Caco-2 (cell line): ENCODE measurements at regions not wholly inside any gene's neighbourhood (a gene's known extent, or its start where the extent isn't known, plus 50 kb on each side); places are given as distances from the start of the nearest gene placed in this dataset.
A peak's percentile ranks its signal among the peaks of the same experiment; 100 is the strongest.

Experiments used
- BruUV-seq: library from RNA; stranded (reverse); fragments of 400-500 nt; replicated peaks from 2 replicates; lab custom pipeline; 2021; lab: Mats Ljungman, UMichigan
- CTCF ChIA-PET: fragments of 300-600 bp; sonication (Branson Sonifier 250); formaldehyde crosslinking; loops from one replicate; lab custom pipeline; 2022; ENCODE audit warnings: antibody characterized with exemption; lab: Charles Lee
- POLR2A ChIA-PET: fragments of 300-600 bp; sonication (Branson Sonifier 250); formaldehyde crosslinking; loops from one replicate; lab custom pipeline; 2022; ENCODE audit warnings: antibody characterized with exemption; lab: Charles Lee
- DNase-seq, 2 experiments: peaks; one replicate each; pipeline versions ENCODE4 v3.0.0 to v3.0.0-alpha.2; 2020 to 2022
- H3K27me3 ChIP-seq: replicated peaks from 2 replicates; pipeline ENCODE4 v1.6.0; 2011; ENCODE audit warnings: low read length; ENCODE audit not compliant: control insufficient read depth, insufficient read depth
- H3K36me3 ChIP-seq: 2 replicates; pipeline ENCODE4 v1.5.1; 2011; ENCODE audit warnings: low read length; ENCODE audit not compliant: control insufficient read depth, insufficient read depth
- H3K4me1 ChIP-seq: fragments of 250-450 bp; sonication (Bioruptor Pico); 2 replicates; pipeline ENCODE4 v1.5.1; 2020; ENCODE audit warnings: mild to moderate bottlenecking
- H3K4me3 ChIP-seq: 2 replicates; pipeline ENCODE4 v1.5.1; 2011; ENCODE audit warnings: low read depth, mild to moderate bottlenecking, control low read depth, low read length
- H3K9me3 ChIP-seq: fragments of 250-450 bp; sonication (Bioruptor Pico); 2 replicates; pipeline ENCODE4 v1.5.1; 2020; ENCODE audit warnings: mild to moderate bottlenecking, moderate library complexity
- H3K27ac Mint-ChIP-seq: one replicate; pipeline ENCODE4 v1.8.0; 2022; ENCODE audit warnings: mixed read lengths; ENCODE audit not compliant: unreplicated experiment
- H3K27me3 Mint-ChIP-seq: one replicate; pipeline ENCODE4 v1.8.0; 2022; ENCODE audit warnings: mixed read lengths; ENCODE audit not compliant: insufficient read depth, unreplicated experiment
- H3K36me3 Mint-ChIP-seq: one replicate; pipeline ENCODE4 v1.8.0; 2022; ENCODE audit warnings: mild to moderate bottlenecking, mixed read lengths; ENCODE audit not compliant: insufficient read depth, unreplicated experiment
- H3K4me1 Mint-ChIP-seq: one replicate; pipeline ENCODE4 v1.8.0; 2022; ENCODE audit warnings: low read depth, mixed read lengths; ENCODE audit not compliant: unreplicated experiment
- H3K4me3 Mint-ChIP-seq: one replicate; pipeline ENCODE4 v1.8.0; 2022; ENCODE audit warnings: mild to moderate bottlenecking, moderate library complexity, mixed read lengths; ENCODE audit not compliant: unreplicated experiment
- H3K9me3 Mint-ChIP-seq: one replicate; pipeline ENCODE4 v1.8.0; 2022; ENCODE audit warnings: mixed read lengths; ENCODE audit not compliant: unreplicated experiment
- intact Hi-C: fragments of 100-400 bp; cut with micrococcal nuclease; formaldehyde crosslinking; loops from one replicate; pipeline ENCODE4 v1.10.0; 2022; ENCODE audit not compliant: unreplicated experiment
- TF ChIP-seq, protein P1 (sequence below), 2 experiments: fragments of 200-600 bp in 1 of 2; IDR thresholded peaks; 1 replicate in 1 of 2; 2 replicates in 1 of 2; pipeline versions ENCODE4 v1.5.1 to v1.8.0; 2011 to 2022; ENCODE audit warnings: antibody characterized with exemption in 1 of 2, control low read depth in 1 of 2, inconsistent platforms in 1 of 2, low read depth in 1 of 2, low read length in 1 of 2, mild to moderate bottlenecking in 1 of 2, moderate library complexity in 1 of 2; ENCODE audit not compliant: insufficient read depth in 1 of 2, severe bottlenecking in 1 of 2, unreplicated experiment in 1 of 2

DNA sequence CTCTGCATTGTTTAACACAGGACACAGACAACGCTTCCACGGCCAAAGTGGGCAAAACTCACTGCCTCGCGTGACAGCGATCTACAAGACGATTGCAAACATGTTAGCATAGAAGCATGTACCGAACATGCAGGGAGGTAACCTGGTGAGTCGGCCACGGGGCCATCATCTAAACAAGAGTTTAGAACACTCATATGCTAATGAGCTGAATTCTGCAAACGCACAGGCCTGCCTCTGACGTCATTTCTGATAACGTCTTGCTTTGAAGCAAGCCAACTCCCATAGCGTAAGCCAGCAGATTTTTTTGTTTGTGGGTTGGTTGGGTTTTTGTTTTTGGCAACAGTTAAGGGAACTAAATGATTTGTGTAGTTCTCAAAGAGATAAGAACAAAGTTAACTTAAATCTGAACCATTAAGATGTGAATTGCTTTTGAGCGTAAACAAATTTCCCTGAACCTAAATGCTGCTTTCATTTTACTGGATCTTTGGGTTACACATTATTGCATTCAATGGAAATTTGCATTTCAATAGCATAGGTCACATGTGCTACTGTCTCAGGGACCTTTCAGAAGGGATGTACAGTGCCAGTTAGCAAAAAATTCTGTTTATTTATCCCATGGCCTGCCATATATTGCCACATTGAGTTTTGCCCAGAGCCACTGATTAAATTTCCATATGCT lies 184.5 kb upstream of the PDE10A start:
- POLR2A ChIA-PET: no interaction called here
- no peaks in the 10 kb centered on the region for H3K4me1 Mint-ChIP-seq
- no peak overlapping the region for H3K4me3 Mint-ChIP-seq

GRCh38 chr6:165846123-165846966 lies 183.3 kb upstream of the PDE10A start:
- Mint-ChIP-seq H3K27me3 (peaks cover 9% of the 10 kb centered on the region), H3K36me3 (no peaks in the 10 kb centered on the region), H3K9me3 (no peaks in the 10 kb centered on the region), H3K4me3 (peak overlapping the region; percentile 57), H3K27ac (no peak overlapping the region), H3K4me1 (no peaks in the 10 kb centered on the region)
- no peaks in the 10 kb centered on the region for H3K4me1 ChIP-seq
- DNase-seq: no peak
- no peaks in the 10 kb centered on the region for H3K36me3 ChIP-seq
- no TSS peak for BruUV-seq
- no peaks in the 10 kb centered on the region for H3K27me3 ChIP-seq
- TF ChIP-seq, protein P1, sequence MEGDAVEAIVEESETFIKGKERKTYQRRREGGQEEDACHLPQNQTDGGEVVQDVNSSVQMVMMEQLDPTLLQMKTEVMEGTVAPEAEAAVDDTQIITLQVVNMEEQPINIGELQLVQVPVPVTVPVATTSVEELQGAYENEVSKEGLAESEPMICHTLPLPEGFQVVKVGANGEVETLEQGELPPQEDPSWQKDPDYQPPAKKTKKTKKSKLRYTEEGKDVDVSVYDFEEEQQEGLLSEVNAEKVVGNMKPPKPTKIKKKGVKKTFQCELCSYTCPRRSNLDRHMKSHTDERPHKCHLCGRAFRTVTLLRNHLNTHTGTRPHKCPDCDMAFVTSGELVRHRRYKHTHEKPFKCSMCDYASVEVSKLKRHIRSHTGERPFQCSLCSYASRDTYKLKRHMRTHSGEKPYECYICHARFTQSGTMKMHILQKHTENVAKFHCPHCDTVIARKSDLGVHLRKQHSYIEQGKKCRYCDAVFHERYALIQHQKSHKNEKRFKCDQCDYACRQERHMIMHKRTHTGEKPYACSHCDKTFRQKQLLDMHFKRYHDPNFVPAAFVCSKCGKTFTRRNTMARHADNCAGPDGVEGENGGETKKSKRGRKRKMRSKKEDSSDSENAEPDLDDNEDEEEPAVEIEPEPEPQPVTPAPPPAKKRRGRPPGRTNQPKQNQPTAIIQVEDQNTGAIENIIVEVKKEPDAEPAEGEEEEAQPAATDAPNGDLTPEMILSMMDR (IDR thresholded peaks at IDR 0.05; ENCODE audit: insufficient read depth in 1 of 2, low read depth in 1 of 2, low read length in 1 of 2, severe bottlenecking in 1 of 2, unreplicated experiment in 1 of 2): no peak
- ChIA-PET POLR2A (no interaction called here), CTCF (no interaction called here)
- no peak overlapping the region for H3K4me3 ChIP-seq
- no peaks in the 10 kb centered on the region for H3K9me3 ChIP-seq
- intact Hi-C loops: no loop called here

More for the DNA sequence above, 184.5 kb upstream of the PDE10A start:
- TF ChIP-seq, protein P1 (IDR thresholded peaks at IDR 0.05; ENCODE audit: insufficient read depth in 1 of 2, low read depth in 1 of 2, low read length in 1 of 2, severe bottlenecking in 1 of 2, unreplicated experiment in 1 of 2): no peak
- intact Hi-C loops: no loop called here
- Mint-ChIP-seq H3K9me3 (no peaks in the 10 kb centered on the region), H3K36me3 (no peaks in the 10 kb centered on the region), H3K27me3 (peaks cover 9% of the 10 kb centered on the region), H3K27ac (no peak overlapping the region)
- Histone ChIP-seq H3K36me3 (no peaks in the 10 kb centered on the region), H3K27me3 (no peaks in the 10 kb centered on the region), H3K4me1 (no peaks in the 10 kb centered on the region), H3K9me3 (no peaks in the 10 kb centered on the region), H3K4me3 (no peak overlapping the region)
- DNase-seq: no peak
- CTCF ChIA-PET: no interaction called here
- BruUV-seq: no TSS peak

DNA sequence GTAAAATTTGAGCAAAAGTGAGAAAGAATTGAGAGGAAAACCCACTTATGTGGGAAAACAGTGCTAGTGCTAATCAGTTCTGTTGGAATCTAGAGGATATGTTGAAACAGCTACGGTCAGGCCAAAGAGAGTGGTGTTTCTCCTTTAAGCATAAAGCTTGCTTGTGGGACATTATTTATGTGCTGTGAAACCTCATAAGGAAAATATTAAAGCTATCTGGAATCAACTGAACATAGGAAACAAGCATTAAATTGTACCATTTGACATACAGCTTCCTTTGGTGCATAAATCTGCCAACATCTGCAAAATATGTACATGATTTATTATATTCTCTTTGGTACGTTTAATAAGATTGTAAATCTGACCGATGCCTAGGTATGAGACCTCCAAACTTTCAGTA lies 182.5 kb upstream of the PDE10A start:
- Histone ChIP-seq H3K9me3 (no peaks in the 10 kb centered on the region), H3K36me3 (no peaks in the 10 kb centered on the region), H3K27me3 (no peaks in the 10 kb centered on the region), H3K4me1 (no peaks in the 10 kb centered on the region), H3K4me3 (no peak overlapping the region)
- Mint-ChIP-seq H3K36me3 (no peaks in the 10 kb centered on the region), H3K4me1 (no peaks in the 10 kb centered on the region), H3K27ac (no peak overlapping the region), H3K4me3 (no peak overlapping the region), H3K9me3 (no peaks in the 10 kb centered on the region), H3K27me3 (peaks cover 9% of the 10 kb centered on the region)
- CTCF ChIA-PET: no interaction called here
- TF ChIP-seq, protein P1 (IDR thresholded peaks at IDR 0.05; ENCODE audit: insufficient read depth in 1 of 2, low read depth in 1 of 2, low read length in 1 of 2, severe bottlenecking in 1 of 2, unreplicated experiment in 1 of 2): no peak
- DNase-seq: no peak
- BruUV-seq: no TSS peak
- intact Hi-C loops: no loop called here
- POLR2A ChIA-PET: no interaction called here
